K562 (cell line): ENCODE measurements at regions not wholly inside any gene's neighbourhood (a gene's known extent, or its start where the extent isn't known, plus 50 kb on each side); places are given as distances from the start of the nearest gene placed in this dataset.
A peak's percentile ranks its signal among the peaks of the same experiment; 100 is the strongest.
"Not testable (repeated sequence)": the region's sequence is repeated elsewhere in the genome, so short reads cannot be mapped to it uniquely, and the experiment has no call there.

Source experiments
- ATAC-seq: fragments of 200-7000 bp; cut with Tn5 transposase; 3 replicates; pipeline ENCODE4 v1.9.1; 2020; ENCODE audit warnings: moderate library complexity
- BruUV-seq: library from RNA; stranded (reverse); fragments of 400-500 nt; replicated peaks from 2 replicates; lab custom pipeline; 2021; lab: Mats Ljungman, UMichigan
- CTCF ChIA-PET: fragments of 300-600 bp; formaldehyde crosslinking; extraction: SDS; loops from one replicate; lab custom pipeline; 2021; ENCODE audit warnings: low intra/inter-chr PET ratio; lab: Yijun Ruan, JAX
- POLR2A ChIA-PET: fragments of 300-600, 350-650 bp; sonication (Branson Sonifier 250); formaldehyde crosslinking; extraction: SDS; loops from one replicate; lab custom pipeline; 2021; ENCODE audit warnings: antibody characterized with exemption, inconsistent platforms; lab: Yijun Ruan, JAX
- DNase-seq, 4 experiments: peaks; one replicate each; pipeline versions ENCODE4 v3.0.0 to v3.0.0-alpha.2; 2011 to 2018; ENCODE audit warnings: low spot score in 3 of 4, mixed read lengths in 3 of 4; ENCODE audit errors: extremely low read depth in 1 of 4
- FAIRE-seq: peaks from 2 replicates; lab custom pipeline; 2011; peaks lifted over from hg19 to GRCh38; lab: Jason Lieb, UNC
- H2AFZ ChIP-seq: 2 replicates; pipeline ENCODE4 v1.6.0; 2011; ENCODE audit warnings: low read depth, low read length, control low read depth, inconsistent platforms
- H3K27ac ChIP-seq: fragments of 200-600 bp; 3 replicates; pipeline ENCODE4 v1.8.0; 2011; ENCODE audit warnings: low read depth, mild to moderate bottlenecking, control low read depth, inconsistent platforms, low read length, moderate library complexity, mixed read lengths; ENCODE audit errors: extremely low read depth
- H3K27me3 ChIP-seq, 2 experiments: fragments of 300-600 bp in 1 of 2; 2 replicates in 1 of 2; 3 replicates in 1 of 2; pipeline versions ENCODE4 v1.6.0 to v1.8.0; 2011; ENCODE audit warnings: inconsistent platforms in 2 of 2, low read length in 2 of 2, mild to moderate bottlenecking in 1 of 2, mixed read lengths in 1 of 2, moderate library complexity in 1 of 2; ENCODE audit not compliant: control insufficient read depth in 2 of 2, insufficient read depth in 2 of 2
- H3K36me3 ChIP-seq: fragments of 300-600 bp; 3 replicates; pipeline ENCODE4 v1.8.0; 2011; ENCODE audit warnings: mild to moderate bottlenecking, low read length, inconsistent platforms; ENCODE audit not compliant: control insufficient read depth, insufficient read depth
- H3K4me1 ChIP-seq, 2 experiments: fragments of 200-600 bp in 1 of 2; replicated peaks in 1 of 2; 2 replicates in 1 of 2; 3 replicates in 1 of 2; pipeline versions ENCODE4 v1.5.1 to v1.8.0; 2011; ENCODE audit warnings: inconsistent platforms in 2 of 2, low read length in 2 of 2, mild to moderate bottlenecking in 1 of 2, mixed read lengths in 1 of 2, moderate library complexity in 1 of 2; ENCODE audit not compliant: control insufficient read depth in 2 of 2, insufficient read depth in 2 of 2
- H3K4me2 ChIP-seq: 2 replicates; pipeline ENCODE4 v1.6.1; 2011; ENCODE audit warnings: low read length, control low read depth, inconsistent platforms, mixed read lengths; ENCODE audit not compliant: insufficient read depth
- H3K4me3 ChIP-seq: fragments of 200-600 bp; sonication (generic), shearing (Covaris generic); 2 replicates; pipeline ENCODE4 v1.5.1; 2016; ENCODE audit warnings: control low read depth, inconsistent platforms
- H3K79me2 ChIP-seq: fragments of 200-600 bp; 3 replicates; pipeline ENCODE4 v1.8.0; 2011; ENCODE audit warnings: low read length, inconsistent platforms; ENCODE audit not compliant: control insufficient read depth, insufficient read depth
- H3K9ac ChIP-seq, 2 experiments: 2 replicates each; pipeline versions ENCODE4 v1.6.0 to v1.6.1; 2011; ENCODE audit warnings: low read depth in 2 of 2, low read length in 2 of 2, control low read depth in 1 of 2, inconsistent platforms in 1 of 2, mild to moderate bottlenecking in 1 of 2, mixed read lengths in 1 of 2; ENCODE audit not compliant: insufficient read depth in 1 of 2
- H3K9me1 ChIP-seq: one replicate; pipeline ENCODE4 v1.6.0; 2011; ENCODE audit warnings: inconsistent platforms, mild to moderate bottlenecking, low read length, moderate library complexity; ENCODE audit not compliant: control insufficient read depth, insufficient read depth
- H3K9me3 ChIP-seq: replicated peaks from 2 replicates; pipeline ENCODE4 v1.5.1; 2011; ENCODE audit warnings: low read depth, low read length, inconsistent platforms; ENCODE audit not compliant: control insufficient read depth, insufficient read depth
- H4K20me1 ChIP-seq: replicated peaks from 2 replicates; pipeline ENCODE4 v1.6.1; 2011; ENCODE audit warnings: low read length, inconsistent platforms, mixed read lengths; ENCODE audit not compliant: control insufficient read depth, insufficient read depth
- ELF4 ChIP-seq: fragments of 450-650 bp; formaldehyde crosslinking; IDR thresholded peaks from 2 replicates; pipeline ENCODE4 v1.4.0; 2022; ENCODE audit warnings: missing genetic modification characterization
- ETS2 ChIP-seq: IDR thresholded peaks from 2 replicates; pipeline ENCODE4 v1.6.1; 2016; ENCODE audit warnings: borderline replicate concordance, missing genetic modification characterization, mild to moderate bottlenecking, moderate library complexity, missing compliant biosample characterization; ENCODE audit not compliant: poor library complexity, severe bottlenecking
- ID3 ChIP-seq, 2 experiments: fragments of 250-450 bp in 1 of 2; fragments of 450-650 bp in 1 of 2; sonication (Bioruptor Pico) in 1 of 2; IDR thresholded peaks; 2 replicates each; pipeline versions ENCODE4 v1.6.1 to v1.8.0; 2016 to 2021; ENCODE audit warnings: mild to moderate bottlenecking in 2 of 2, moderate library complexity in 2 of 2, missing compliant biosample characterization in 1 of 2, missing genetic modification characterization in 1 of 2
- NFIC ChIP-seq: fragments of 450-650 bp; IDR thresholded peaks from 2 replicates; pipeline ENCODE4 v1.6.1; 2017; ENCODE audit warnings: mild to moderate bottlenecking, inconsistent platforms
- ZNF766 ChIP-seq: fragments of 200-800 bp; sonication (Bioruptor generic); conservative IDR thresholded peaks from 2 replicates; pipeline ENCODE4 v1.6.1; 2016; ENCODE audit warnings: missing genetic modification characterization, missing compliant biosample characterization
- ZNF830 ChIP-seq: fragments of 250-450 bp; sonication (Bioruptor Pico); IDR thresholded peaks from 2 replicates; pipeline ENCODE4 v1.5.0; 2021; ENCODE audit warnings: mild to moderate bottlenecking
- WGBS: fragments of 100-300 bp; shearing (Covaris generic); methylation state at CpG from one replicate; pipeline ENCODE4 v1.1.6; 2016; ENCODE audit warnings: low coverage, mixed read lengths; ENCODE audit not compliant: insufficient coverage; ENCODE audit errors: missing lambda C conversion rate; 5-methylcytosine and 5-hydroxymethylcytosine counted together
- in situ Hi-C: fragments of 300-500 bp; cut with MboI; formaldehyde crosslinking; loops from 4 replicates; pipeline ENCODE4 v1.15.0; 2018; ENCODE audit warnings: inconsistent platforms, mixed read lengths
- intact Hi-C: fragments of 100-400 bp; cut with micrococcal nuclease; formaldehyde crosslinking; loops from 2 replicates; pipeline ENCODE4 v1.14.2; 2022

- TF ChIP-seq ELF4 (no peak), NFIC (no peak), ETS2 (tag) (no peak), ZNF766 (CRISPR knock-in tag) (0 out of 2 replicates have a peak, but pooled peaks have one; percentile 45)
- TF ChIP-seq, all 486 proteins: peak for 6
These were observed 70.5 kb upstream of the LIPC start (continued) for GRCh38 chr15:58361273-58361759.

GRCh38 chr15:58362262-58362922 lies 69.4 kb upstream of the LIPC start:
- POLR2A ChIA-PET: interaction anchor here (0.6 to 0.7 kb wide), 3 partner anchors 30 to 109 kb away, joined by 3 read pairs; no protein-coding TSS in a partner anchor
- H3K9ac ChIP-seq: 0 out of 4 replicates have a peak overlapping the region, but pooled peaks of 1 of the 2 experiments have one; percentile 17
- no peak for TF ChIP-seq ID3 (CRISPR knock-in tag; IDR thresholded peaks at IDR 0.05)
- no peak for TF ChIP-seq ID3 (tag; IDR thresholded peaks at IDR 0.05)
- TF ChIP-seq ZNF830 (CRISPR knock-in tag): no peak
- TF ChIP-seq, all 486 proteins: peak for 0
- H2AFZ ChIP-seq: no peak overlapping the region; the same call in 1 of the 2 replicates
- no peak overlapping the region for H3K4me2 ChIP-seq
- DNase-seq (no peak), ATAC-seq (no peak), FAIRE-seq (no peak)
- in situ Hi-C loops (no loop called here), intact Hi-C loops (no loop called here)
- H3K79me2 ChIP-seq: no peaks in the 10 kb centered on the region
- no peaks in the 10 kb centered on the region for H4K20me1 ChIP-seq
- no peaks in the 10 kb centered on the region for H3K9me1 ChIP-seq
- H3K27me3 ChIP-seq: no peaks in the 10 kb centered on the region
- CTCF ChIA-PET: no interaction called here
- 34% methylated on average over 6 of the region's 6 CpGs for WGBS
- H3K4me1 ChIP-seq: peaks cover 3 to 15% of the 10 kb centered on the region in 2 experiments; a peak in 4 of 5 replicates
- no peak overlapping the region for H3K27ac ChIP-seq
- no peaks in the 10 kb centered on the region for H3K36me3 ChIP-seq
- no TSS peak for BruUV-seq
- no peak overlapping the region for H3K4me3 ChIP-seq
- H3K9me3 ChIP-seq: no peaks in the 10 kb centered on the region

GRCh38 chr15:58363118-58363517 lies 68.7 kb upstream of the LIPC start:
- ATAC-seq, CTCF ChIA-PET, H3K79me2 ChIP-seq, H3K9me3 ChIP-seq, H3K4me2 ChIP-seq, BruUV-seq, intact Hi-C loops, H3K36me3 ChIP-seq, H3K9me1 ChIP-seq, H2AFZ ChIP-seq, H3K27ac ChIP-seq, FAIRE-seq, H4K20me1 ChIP-seq, DNase-seq, H3K9ac ChIP-seq, in situ Hi-C loops, H3K4me3 ChIP-seq, H3K27me3 ChIP-seq: not testable (repeated sequence)
- WGBS: 35% methylated on average over 8 of the region's 8 CpGs
- H3K4me1 ChIP-seq: peaks cover 3 to 10% of the 10 kb centered on the region in 2 experiments; a peak in 3 of 5 replicates
- POLR2A ChIA-PET: interaction anchor here (0.6 to 0.7 kb wide), 3 partner anchors 29 to 110 kb away, joined by 3 read pairs; no protein-coding TSS in a partner anchor
